RWPE1 (cell line): ENCODE measurements at regions not wholly inside any gene's neighbourhood (a gene's known extent, or its start where the extent isn't known, plus 50 kb on each side); places are given as distances from the start of the nearest gene placed in this dataset.

Experiments
- CTCF ChIA-PET: fragments of 350-600 bp; sonication (Branson Sonifier 250); formaldehyde crosslinking; extraction: SDS; loops from one replicate; lab custom pipeline; 2021; lab: Yijun Ruan, JAX
- POLR2A ChIA-PET: fragments of 400-600 bp; formaldehyde crosslinking; extraction: SDS; loops from one replicate; lab custom pipeline; 2020; ENCODE audit warnings: antibody characterized with exemption; ENCODE audit not compliant: low non-redundant PET; lab: Yijun Ruan, JAX
- DNase-seq: peaks from one replicate; pipeline ENCODE4 v3.0.0; 2012; ENCODE audit warnings: low spot score
- H3K27ac ChIP-seq: fragments of 450-650 bp; 2 replicates; pipeline ENCODE4 v1.5.1; 2017
- CTCF ChIP-seq: fragments of 450-650 bp; conservative IDR thresholded peaks from 2 replicates; pipeline ENCODE4 v1.5.1; 2017; ENCODE audit warnings: low read depth, mild to moderate bottlenecking

GRCh38 chr17:12330456-12330855, 309.8 kb downstream of the MAP2K4 start:
- POLR2A ChIA-PET: no interaction called here
- CTCF ChIA-PET: no interaction called here
- DNase-seq: no peak
- no peak for TF ChIP-seq CTCF
- no peak overlapping the region for H3K27ac ChIP-seq

- ChIA-PET CTCF (no interaction called here), POLR2A (no interaction called here)
- H3K27ac ChIP-seq: no peak overlapping the region
- TF ChIP-seq CTCF: no peak
- DNase-seq: no peak
Observed at GRCh38 chr17:12341328-12341727, 320.7 kb downstream of the MAP2K4 start.

DNA sequence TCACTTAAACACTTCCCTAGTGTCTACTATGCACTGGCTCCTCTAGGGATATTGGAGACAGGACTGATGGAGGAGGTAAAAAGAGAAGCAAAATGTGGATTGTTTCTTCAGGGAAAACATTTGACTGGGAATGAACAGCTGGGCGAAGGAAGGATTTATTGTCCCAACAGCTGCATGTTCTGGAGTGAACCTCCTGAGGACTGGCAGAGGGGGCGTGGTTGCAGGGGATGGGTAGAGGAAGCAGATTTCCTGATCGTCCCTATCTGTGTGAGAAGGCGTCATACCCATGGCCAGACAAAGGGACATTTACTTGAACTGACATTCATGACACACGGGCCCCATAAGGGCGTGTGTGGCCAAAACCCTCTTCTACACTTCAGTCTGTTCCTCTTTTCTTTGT, 321.5 kb downstream of the MAP2K4 start:
- no peak for DNase-seq
- no peak for TF ChIP-seq CTCF
- no peak overlapping the region for H3K27ac ChIP-seq
- POLR2A ChIA-PET: no interaction called here
- CTCF ChIA-PET: interaction anchor here (0.7 to 0.8 kb wide), 2 partner anchors 39 to 606 kb away, joined by 3 to 4 read pairs; no protein-coding TSS in a partner anchor

GRCh38 chr17:12342609-12343435, 322.1 kb downstream of the MAP2K4 start:
- ChIA-PET CTCF (interaction anchor here (0.6 to 0.8 kb wide), 3 partner anchors 40 to 605 kb away, joined by 3 to 4 read pairs (median 4); no protein-coding TSS in a partner anchor), POLR2A (no interaction called here)
- no peak for TF ChIP-seq CTCF
- no peak for DNase-seq
- H3K27ac ChIP-seq: no peak overlapping the region

- CTCF ChIA-PET: no interaction called here
- DNase-seq: no peak
- no peak overlapping the region for H3K27ac ChIP-seq
- no peak for TF ChIP-seq CTCF
- POLR2A ChIA-PET: no interaction called here
Observed at GRCh38 chr17:12348476-12348875, 317.2 kb upstream of the MYOCD start.

- DNase-seq: no peak
- TF ChIP-seq CTCF: no peak
- POLR2A ChIA-PET: no interaction called here
- H3K27ac ChIP-seq: no peak overlapping the region
- CTCF ChIA-PET: no interaction called here
Observed at GRCh38 chr17:12349297-12349696, 316.4 kb upstream of the MYOCD start.
